OCI-LY7 (cell line): ENCODE measurements at regions not wholly inside any gene's neighbourhood (a gene's known extent, or its start where the extent isn't known, plus 50 kb on each side); places are given as distances from the start of the nearest gene placed in this dataset.

Experiments
- BruUV-seq: library from RNA; stranded (reverse); fragments of 400-500 nt; replicated peaks from 2 replicates; lab custom pipeline; 2021; lab: Mats Ljungman, UMichigan
- CTCF ChIA-PET: fragments of 300-600 bp; sonication (Branson Sonifier 250); formaldehyde crosslinking; loops from one replicate; lab custom pipeline; 2022; ENCODE audit warnings: antibody characterized with exemption; ENCODE audit not compliant: unreplicated experiment; lab: Charles Lee
- POLR2A ChIA-PET: fragments of 300-600 bp; sonication (Branson Sonifier 250); formaldehyde crosslinking; loops from one replicate; lab custom pipeline; 2022; ENCODE audit warnings: antibody characterized with exemption; lab: Charles Lee
- DNase-seq: peaks from one replicate; pipeline ENCODE4 v3.0.0-alpha.2; 2015; ENCODE audit warnings: low spot score
- H2AFZ ChIP-seq: fragments of 200-600 bp; sonication (generic), shearing (Covaris generic); 2 replicates; pipeline ENCODE4 v1.6.1; 2014; ENCODE audit warnings: mild to moderate bottlenecking, antibody characterized with exemption, low read length, moderate library complexity
- H3K27ac ChIP-seq: fragments of 200-600 bp; sonication (generic); 2 replicates; pipeline ENCODE4 v1.5.1; 2014; ENCODE audit warnings: mixed run types, low read depth, mild to moderate bottlenecking, moderate library complexity, low read length, inconsistent platforms; ENCODE audit not compliant: poor library complexity, severe bottlenecking
- H3K36me3 ChIP-seq: fragments of 200-600 bp; sonication (generic); 2 replicates; pipeline ENCODE4 v1.6.1; 2014; ENCODE audit warnings: mild to moderate bottlenecking, antibody characterized with exemption, low read length, moderate library complexity, mixed read lengths; ENCODE audit not compliant: insufficient read depth
- H3K4me1 ChIP-seq: fragments of 200-600 bp; sonication (generic); 2 replicates; pipeline ENCODE4 v1.5.1; 2014; ENCODE audit warnings: mild to moderate bottlenecking, low read length; ENCODE audit not compliant: insufficient read depth, poor library complexity, severe bottlenecking
- H3K4me2 ChIP-seq: fragments of 200-600 bp; sonication (generic); 2 replicates; pipeline ENCODE4 v1.6.1; 2014; ENCODE audit warnings: mild to moderate bottlenecking, low read length
- H3K4me3 ChIP-seq: fragments of 200-600 bp; sonication (generic); 2 replicates; pipeline ENCODE4 v1.5.1; 2014; ENCODE audit warnings: mild to moderate bottlenecking, low read depth, low read length; ENCODE audit not compliant: poor library complexity, severe bottlenecking
- H3K79me2 ChIP-seq: fragments of 200-600 bp; sonication (generic); 2 replicates; pipeline ENCODE4 v1.6.1; 2016; ENCODE audit warnings: low read depth, mild to moderate bottlenecking, low read length, moderate library complexity, mixed read lengths; ENCODE audit not compliant: insufficient read depth
- H3K9me2 ChIP-seq: fragments of 200-600 bp; sonication (generic); 2 replicates; pipeline ENCODE4 v1.6.1; 2016; ENCODE audit warnings: mild to moderate bottlenecking, low read length, mixed read lengths; ENCODE audit not compliant: insufficient read depth
- H3K9me3 ChIP-seq: fragments of 200-600 bp; sonication (generic); 2 replicates; pipeline ENCODE4 v1.6.1; 2014; ENCODE audit warnings: mild to moderate bottlenecking, mixed run types, low read length, mixed read lengths
- H4K20me1 ChIP-seq: fragments of 200-600 bp; sonication (generic); 2 replicates; pipeline ENCODE4 v1.6.1; 2014; ENCODE audit warnings: mild to moderate bottlenecking, antibody characterized with exemption, low read length, moderate library complexity, mixed read lengths; ENCODE audit not compliant: insufficient read depth
- CTCF ChIP-seq: fragments of 200-600 bp; sonication (generic); conservative IDR thresholded peaks from 2 replicates; pipeline ENCODE4 v1.5.1; 2014; ENCODE audit warnings: mild to moderate bottlenecking, antibody characterized with exemption, low read length, moderate library complexity, mixed read lengths
- EZH2phosphoT487 ChIP-seq: fragments of 200-600 bp; sonication (generic); IDR thresholded peaks from 2 replicates; pipeline ENCODE4 v1.6.1; 2018; ENCODE audit warnings: low read depth, borderline replicate concordance, mild to moderate bottlenecking, mixed run types, antibody characterized with exemption, low read length, moderate library complexity, mixed read lengths
- intact Hi-C: fragments of 100-400 bp; cut with micrococcal nuclease; formaldehyde crosslinking; loops from one replicate; pipeline ENCODE4 v1.10.0; 2022; ENCODE audit not compliant: unreplicated experiment

- TF ChIP-seq CTCF (no peak), EZH2phosphoT487 (no peak)
- no peaks in the 10 kb centered on the region for H3K36me3 ChIP-seq
- no peaks in the 10 kb centered on the region for H3K9me3 ChIP-seq
- H3K79me2 ChIP-seq = no peaks in the 10 kb centered on the region
- no peak overlapping the region for H3K4me2 ChIP-seq
- POLR2A ChIA-PET = no interaction called here
- intact Hi-C loops = no loop called here
- no peak overlapping the region for H3K27ac ChIP-seq
- no peaks in the 10 kb centered on the region for H3K9me2 ChIP-seq
- H4K20me1 ChIP-seq = no peaks in the 10 kb centered on the region
- no peak overlapping the region for H2AFZ ChIP-seq
- H3K4me1 ChIP-seq = no peaks in the 10 kb centered on the region
- CTCF ChIA-PET = no interaction called here
- DNase-seq = no peak
- no peak overlapping the region for H3K4me3 ChIP-seq
- BruUV-seq = no TSS peak
Measured at GRCh38 chr2:150585221-150585971, 97.9 kb upstream of the RND3 start.

GRCh38 chr2:150584081-150584480 lies 96.6 kb upstream of the RND3 start:
- intact Hi-C loops = no loop called here
- CTCF ChIA-PET = no interaction called here

More at GRCh38 chr2:150584081-150584480, 96.6 kb upstream of the RND3 start:
- DNase-seq = no peak
- H2AFZ ChIP-seq = no peak overlapping the region
- POLR2A ChIA-PET = interaction anchor here (0.7 kb wide), 1 partner anchor 290 kb away, joined by 3 read pairs; no protein-coding TSS in a partner anchor
- no peaks in the 10 kb centered on the region for H3K36me3 ChIP-seq
- no peaks in the 10 kb centered on the region for H4K20me1 ChIP-seq
- no peaks in the 10 kb centered on the region for H3K9me2 ChIP-seq
- no peaks in the 10 kb centered on the region for H3K4me1 ChIP-seq
- 0 out of 2 replicates have a peak, but pooled peaks cover 3% of the 10 kb centered on the region for H3K9me3 ChIP-seq
- no peak for TF ChIP-seq CTCF
- no peak for TF ChIP-seq EZH2phosphoT487
- H3K4me3 ChIP-seq = no peak overlapping the region
- no TSS peak for BruUV-seq
- no peaks in the 10 kb centered on the region for H3K79me2 ChIP-seq
- H3K27ac ChIP-seq = no peak overlapping the region
- H3K4me2 ChIP-seq = no peak overlapping the region
